ENCODE measurements at regions not wholly inside any gene's neighbourhood (a gene's known extent, or its start where the extent isn't known, plus 50 kb on each side); places are given as distances from the start of the nearest gene placed in this dataset.

GRCh38 chr17:5759501-5759925 is 175.2 kb upstream of the NLRP1 start:
- H3K27me3 Mint-ChIP-seq (ENCODE audit: low read depth): peaks cover 27% of the 10 kb centered on the region
- TF ChIP-seq CTCF (conservative IDR thresholded peaks at IDR 0.05): no peak
- Histone ChIP-seq H2AK5ac (ENCODE audit: insufficient read length, low read length) (no peak overlapping the region), H3K27ac (ENCODE audit: insufficient read length, low read depth, low read length) (no peak overlapping the region), H3K56ac (ENCODE audit: insufficient read length, low read depth, low read length) (no peak overlapping the region), H3K79me2 (ENCODE audit: insufficient read depth, low read length) (no peaks in the 10 kb centered on the region), H3K4ac (ENCODE audit: low read depth, low read length) (no peak overlapping the region), H3K18ac (ENCODE audit: insufficient read length, low read depth, low read length) (no peak overlapping the region), H4K8ac (replicated peaks; ENCODE audit: insufficient read length, low read depth, low read length) (no peak overlapping the region), H3K9ac (ENCODE audit: extremely low read depth, insufficient read length, low read length) (no peak overlapping the region), H4K5ac (ENCODE audit: insufficient read length, low read depth, low read length) (no peak overlapping the region), H2BK20ac (ENCODE audit: low read depth, low read length, poor library complexity, severe bottlenecking) (no peak overlapping the region), H2AFZ (ENCODE audit: low read length) (no peak overlapping the region), H4K20me1 (ENCODE audit: control insufficient read depth, insufficient read depth, insufficient read length) (no peaks in the 10 kb centered on the region), H2BK12ac (ENCODE audit: insufficient read length, low read depth, low read length) (no peak overlapping the region), H3T11ph (ENCODE audit: low read length) (no peak overlapping the region), H3K4me2 (ENCODE audit: insufficient read depth, insufficient read length, low read length) (no peak overlapping the region), H3K79me1 (ENCODE audit: insufficient read depth, low read depth, low read length, poor library complexity, severe bottlenecking) (no peaks in the 10 kb centered on the region), H2BK15ac (ENCODE audit: low read depth, low read length) (no peak overlapping the region), H3K4me1 (ENCODE audit: insufficient read depth, low read length) (no peaks in the 10 kb centered on the region), H3K23ac (ENCODE audit: insufficient read length, low read depth, low read length) (no peak overlapping the region), H3K23me2 (ENCODE audit: insufficient read length, low read depth, low read length, poor library complexity, severe bottlenecking) (no peaks in the 10 kb centered on the region), H2BK5ac (ENCODE audit: insufficient read length, low read length) (no peak overlapping the region), H4K91ac (ENCODE audit: insufficient read length, low read depth, low read length) (no peak overlapping the region), H2BK120ac (ENCODE audit: low read depth, low read length, poor library complexity, severe bottlenecking) (no peak overlapping the region), H3K27me3 (ENCODE audit: insufficient read depth, low read length) (no peaks in the 10 kb centered on the region), H3K9me3 (ENCODE audit: control insufficient read depth, low read depth, low read length) (no peaks in the 10 kb centered on the region), H3K14ac (ENCODE audit: insufficient read depth, low read length) (no peak overlapping the region)
- no CpG with 5 or more reads among the region's 8 CpGs for WGBS (ENCODE audit: extremely low coverage, insufficient read length, low lambda C conversion rate)
- no peak overlapping the region for H3K4me3 Mint-ChIP-seq
- H3K4me1 Mint-ChIP-seq: 0 out of 4 replicates have a peak, but pooled peaks cover 0 to 3% of the 10 kb centered on the region in 2 experiments
- H3K36me3 Mint-ChIP-seq (ENCODE audit: insufficient read depth in 1 of 3, low read depth in 3 of 3): no peaks in the 10 kb centered on the region
- no peaks in the 10 kb centered on the region; a peak in 1 of 5 replicates for H3K9me3 Mint-ChIP-seq
- no peak for DNase-seq
- no peak overlapping the region for H3K27ac Mint-ChIP-seq
